ENCODE measurements at regions not wholly inside any gene's neighbourhood (a gene's known extent, or its start where the extent isn't known, plus 50 kb on each side); places are given as distances from the start of the nearest gene placed in this dataset.

DNA sequence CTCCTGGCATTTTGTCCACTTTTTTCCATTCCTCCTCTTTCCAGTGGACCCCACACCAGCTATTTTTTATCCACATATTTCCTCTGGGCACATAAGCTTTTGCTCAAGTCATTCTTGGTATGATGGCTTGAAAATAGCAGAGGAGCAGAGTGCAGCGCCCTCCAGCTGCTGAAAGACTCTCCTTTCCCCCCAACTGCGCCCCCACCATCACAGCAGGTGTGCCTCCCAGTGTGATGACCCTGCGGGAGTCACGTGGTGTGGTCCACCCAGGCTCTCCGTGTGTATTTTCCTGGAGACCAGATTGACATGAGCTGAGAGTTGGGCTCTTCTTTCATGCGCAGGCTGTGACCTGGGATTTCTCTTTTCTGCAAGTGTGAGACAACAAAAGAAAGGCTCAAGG lies 1241.6 kb downstream of the TBC1D22A start:
- Histone ChIP-seq H3K4me1 (no peaks in the 10 kb centered on the region), H3K36me3 (no peaks in the 10 kb centered on the region), H3K27ac (no peak overlapping the region), H3K27me3 (no peaks in the 10 kb centered on the region), H3K9me3 (no peaks in the 10 kb centered on the region), H3K4me3 (no peak overlapping the region)
- 61 to 63% methylated on average over 5 to 6 of the region's 6 CpGs for WGBS, 2 donors
- TF ChIP-seq EP300 (IDR thresholded peaks at IDR 0.05), result no peak
- DNase-seq (ENCODE audit: low spot score in 2 of 2), result no peak

- TF ChIP-seq POLR2A (IDR thresholded peaks at IDR 0.05) (no peak), EP300 (IDR thresholded peaks at IDR 0.05) (no peak), CTCF (IDR thresholded peaks at IDR 0.05) (no peak)
- Histone ChIP-seq H3K4me1 (no peaks in the 10 kb centered on the region), H3K27me3 (no peaks in the 10 kb centered on the region), H3K4me3 (no peak overlapping the region), H3K36me3 (no peaks in the 10 kb centered on the region), H3K9me3 (no peaks in the 10 kb centered on the region), H3K27ac (no peak overlapping the region)
- WGBS, 2 donors, result 79% methylated on average over 11 of the region's 11 CpGs
- no peak for DNase-seq (ENCODE audit: low spot score in 2 of 2)
Measured at GRCh38 chr22:48001101-48001500, 1238.7 kb downstream of the TBC1D22A start.

DNA sequence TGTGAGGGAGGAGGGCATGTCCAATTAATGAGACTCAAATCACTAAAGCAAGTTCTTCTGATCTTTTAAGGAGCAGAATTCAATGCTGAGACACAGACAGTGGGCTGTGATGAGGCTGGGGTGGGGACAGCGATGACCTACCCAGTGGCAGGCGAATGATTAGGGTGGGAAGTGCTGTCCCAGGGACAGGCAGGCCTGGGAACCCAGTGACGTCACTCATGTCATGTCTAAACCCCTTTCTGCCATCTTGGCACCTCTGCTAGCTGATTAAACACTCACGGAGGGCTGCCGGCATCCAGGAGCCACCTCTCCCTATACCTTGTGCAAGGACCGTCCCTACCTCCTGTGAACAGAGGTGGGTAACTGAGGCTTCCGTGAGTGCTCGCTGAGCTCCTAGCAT lies 1235.2 kb downstream of the TBC1D22A start:
- no peaks in the 10 kb centered on the region for H3K36me3 ChIP-seq
- H3K4me1 ChIP-seq, result no peaks in the 10 kb centered on the region
- no peak overlapping the region for H3K27ac ChIP-seq
- WGBS, 2 donors, result 77 to 91% methylated on average over 7 of the region's 8 CpGs
- TF ChIP-seq CTCF (IDR thresholded peaks at IDR 0.05), result no peak
- no peak for TF ChIP-seq EP300 (IDR thresholded peaks at IDR 0.05)
- TF ChIP-seq POLR2A (IDR thresholded peaks at IDR 0.05), result no peak
- no peak overlapping the region for H3K4me3 ChIP-seq
- H3K27me3 ChIP-seq, result no peaks in the 10 kb centered on the region
- H3K9me3 ChIP-seq, result no peaks in the 10 kb centered on the region
- DNase-seq (ENCODE audit: low spot score in 2 of 2), result no peak

GRCh38 chr22:47997052-47997590 lies 1234.7 kb downstream of the TBC1D22A start:
- WGBS, 2 donors, result 34 to 36% methylated on average over 10 of the region's 10 CpGs
- TF ChIP-seq CTCF (IDR thresholded peaks at IDR 0.05), result no peak
- TF ChIP-seq EP300 (IDR thresholded peaks at IDR 0.05), result no peak
- no peak for TF ChIP-seq POLR2A (IDR thresholded peaks at IDR 0.05)

GRCh38 chr22:47996446-47996857 lies 1234.0 kb downstream of the TBC1D22A start:
- WGBS, 2 donors, result 90 to 91% methylated on average over 2 to 8 of the region's 8 CpGs
- no peak overlapping the region for H3K4me3 ChIP-seq
- TF ChIP-seq CTCF (IDR thresholded peaks at IDR 0.05), result no peak
- no peak for TF ChIP-seq POLR2A (IDR thresholded peaks at IDR 0.05)
- no peak for TF ChIP-seq EP300 (IDR thresholded peaks at IDR 0.05)
- H3K27me3 ChIP-seq, result no peaks in the 10 kb centered on the region
- H3K36me3 ChIP-seq, result no peaks in the 10 kb centered on the region
- H3K9me3 ChIP-seq, result no peaks in the 10 kb centered on the region
- no peak for DNase-seq (ENCODE audit: low spot score in 2 of 2)
- no peaks in the 10 kb centered on the region for H3K4me1 ChIP-seq
- H3K27ac ChIP-seq, result no peak overlapping the region

More at GRCh38 chr22:47997052-47997590, 1234.7 kb downstream of the TBC1D22A start:
- Histone ChIP-seq H3K36me3 (no peaks in the 10 kb centered on the region), H3K27ac (no peak overlapping the region), H3K27me3 (no peaks in the 10 kb centered on the region), H3K4me3 (no peak overlapping the region), H3K4me1 (no peaks in the 10 kb centered on the region), H3K9me3 (no peaks in the 10 kb centered on the region)
- no peak for DNase-seq (ENCODE audit: low spot score in 2 of 2)

DNA sequence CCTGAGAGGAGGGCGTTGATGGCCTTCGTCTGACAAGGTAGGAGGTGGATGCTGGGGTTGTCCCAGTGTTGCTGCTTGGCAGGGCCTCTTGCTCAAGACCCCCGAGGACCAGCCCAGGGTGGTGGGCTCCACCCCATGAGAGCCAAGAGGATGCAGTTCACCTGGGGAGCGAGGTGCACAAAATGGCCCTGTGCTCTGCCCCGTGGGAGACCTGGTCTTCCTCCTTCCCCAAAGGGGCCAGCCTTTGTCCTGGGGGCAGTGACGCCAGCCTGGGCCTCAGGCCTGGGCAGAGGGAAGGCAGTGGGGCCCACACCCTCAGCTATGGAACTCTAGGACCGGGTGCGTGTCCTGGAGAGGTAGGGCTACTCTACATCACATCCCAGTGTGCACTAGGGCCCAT lies 1233.3 kb downstream of the TBC1D22A start:
- no peaks in the 10 kb centered on the region for H3K27me3 ChIP-seq
- H3K9me3 ChIP-seq, result no peaks in the 10 kb centered on the region
- no peaks in the 10 kb centered on the region for H3K4me1 ChIP-seq
- no peak overlapping the region for H3K4me3 ChIP-seq
- H3K27ac ChIP-seq, result no peak overlapping the region
- DNase-seq (ENCODE audit: low spot score in 2 of 2), result no peak
- TF ChIP-seq POLR2A (IDR thresholded peaks at IDR 0.05), result no peak
- no peak for TF ChIP-seq EP300 (IDR thresholded peaks at IDR 0.05)
- no peak for TF ChIP-seq CTCF (IDR thresholded peaks at IDR 0.05)
- H3K36me3 ChIP-seq, result no peaks in the 10 kb centered on the region
- WGBS, 2 donors, result 85 to 90% methylated on average over 8 of the region's 8 CpGs

Data from tibial nerve (tissue), 4 donors.